Glutamatergic neuron (in vitro differentiated cells): ENCODE measurements at regions not wholly inside any gene's neighbourhood (a gene's known extent, or its start where the extent isn't known, plus 50 kb on each side); places are given as distances from the start of the nearest gene placed in this dataset.

Source experiments
- DNase-seq: peaks from one replicate; pipeline ENCODE4 v3.0.0; 2022
- H3K27ac Mint-ChIP-seq: one replicate; pipeline ENCODE4 v1.8.0; 2020; ENCODE audit warnings: mild to moderate bottlenecking, mixed read lengths, inconsistent platforms; ENCODE audit not compliant: unreplicated experiment
- H3K27me3 Mint-ChIP-seq: one replicate; pipeline ENCODE4 v1.8.0; 2020; ENCODE audit warnings: mild to moderate bottlenecking, moderate library complexity, mixed read lengths, inconsistent platforms; ENCODE audit not compliant: unreplicated experiment
- H3K36me3 Mint-ChIP-seq: one replicate; pipeline ENCODE4 v1.8.0; 2020; ENCODE audit warnings: mild to moderate bottlenecking, mixed read lengths, inconsistent platforms; ENCODE audit not compliant: unreplicated experiment
- H3K4me1 Mint-ChIP-seq: one replicate; pipeline ENCODE4 v1.8.0; 2020; ENCODE audit warnings: mild to moderate bottlenecking, low read depth, mixed read lengths, inconsistent platforms; ENCODE audit not compliant: unreplicated experiment
- H3K4me3 Mint-ChIP-seq: one replicate; pipeline ENCODE4 v1.8.0; 2020; ENCODE audit warnings: mild to moderate bottlenecking, mixed read lengths, inconsistent platforms; ENCODE audit not compliant: unreplicated experiment
- H3K9me3 Mint-ChIP-seq: one replicate; pipeline ENCODE4 v1.8.0; 2020; ENCODE audit warnings: mild to moderate bottlenecking, moderate library complexity, mixed read lengths, inconsistent platforms; ENCODE audit not compliant: unreplicated experiment
- TF ChIP-seq, protein P1 (sequence below): fragments of 200-600 bp; sonication (generic); IDR thresholded peaks from one replicate; pipeline ENCODE4 v1.5.0; 2021; ENCODE audit not compliant: partially characterized antibody, unreplicated experiment

- TF ChIP-seq, protein P1, sequence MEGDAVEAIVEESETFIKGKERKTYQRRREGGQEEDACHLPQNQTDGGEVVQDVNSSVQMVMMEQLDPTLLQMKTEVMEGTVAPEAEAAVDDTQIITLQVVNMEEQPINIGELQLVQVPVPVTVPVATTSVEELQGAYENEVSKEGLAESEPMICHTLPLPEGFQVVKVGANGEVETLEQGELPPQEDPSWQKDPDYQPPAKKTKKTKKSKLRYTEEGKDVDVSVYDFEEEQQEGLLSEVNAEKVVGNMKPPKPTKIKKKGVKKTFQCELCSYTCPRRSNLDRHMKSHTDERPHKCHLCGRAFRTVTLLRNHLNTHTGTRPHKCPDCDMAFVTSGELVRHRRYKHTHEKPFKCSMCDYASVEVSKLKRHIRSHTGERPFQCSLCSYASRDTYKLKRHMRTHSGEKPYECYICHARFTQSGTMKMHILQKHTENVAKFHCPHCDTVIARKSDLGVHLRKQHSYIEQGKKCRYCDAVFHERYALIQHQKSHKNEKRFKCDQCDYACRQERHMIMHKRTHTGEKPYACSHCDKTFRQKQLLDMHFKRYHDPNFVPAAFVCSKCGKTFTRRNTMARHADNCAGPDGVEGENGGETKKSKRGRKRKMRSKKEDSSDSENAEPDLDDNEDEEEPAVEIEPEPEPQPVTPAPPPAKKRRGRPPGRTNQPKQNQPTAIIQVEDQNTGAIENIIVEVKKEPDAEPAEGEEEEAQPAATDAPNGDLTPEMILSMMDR: no peak
- Mint-ChIP-seq H3K27ac (no peak overlapping the region), H3K27me3 (peaks cover 2% of the 10 kb centered on the region), H3K9me3 (no peaks in the 10 kb centered on the region), H3K36me3 (peaks cover 5% of the 10 kb centered on the region), H3K4me3 (no peak overlapping the region), H3K4me1 (no peaks in the 10 kb centered on the region)
- no peak for DNase-seq
Observed at GRCh38 chr2:180258041-180258537, 251.0 kb upstream of the CWC22 start.

GRCh38 chr2:180257247-180257646 is 250.2 kb upstream of the CWC22 start:
- no peaks in the 10 kb centered on the region for H3K9me3 Mint-ChIP-seq
- TF ChIP-seq, protein P1: no peak
- no peaks in the 10 kb centered on the region for H3K4me1 Mint-ChIP-seq
- peaks cover 5% of the 10 kb centered on the region for H3K36me3 Mint-ChIP-seq
- H3K4me3 Mint-ChIP-seq: no peak overlapping the region
- DNase-seq: no peak
- H3K27ac Mint-ChIP-seq: no peak overlapping the region
- H3K27me3 Mint-ChIP-seq: peaks cover 3% of the 10 kb centered on the region

DNA sequence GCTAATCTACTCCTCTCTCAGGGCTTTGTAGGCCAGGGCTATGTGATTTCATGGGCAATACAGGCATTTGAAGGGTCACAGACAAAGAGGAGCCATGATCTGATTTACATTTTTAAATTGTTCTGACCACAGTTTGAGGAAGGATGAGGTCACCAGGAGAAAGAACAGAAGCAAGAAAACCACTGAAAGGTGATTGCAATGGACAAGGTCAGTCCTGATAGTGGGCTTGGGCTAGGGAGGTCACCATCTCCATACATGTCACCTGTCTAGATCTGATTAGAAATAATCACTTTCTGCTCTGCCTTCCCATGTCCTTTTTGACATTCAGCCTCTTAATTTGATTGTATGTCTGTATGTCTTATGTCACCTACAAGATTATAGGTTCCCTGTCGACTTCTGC is 248.9 kb upstream of the CWC22 start:
- Mint-ChIP-seq H3K27me3 (peaks cover 3% of the 10 kb centered on the region), H3K4me1 (no peaks in the 10 kb centered on the region), H3K9me3 (no peaks in the 10 kb centered on the region), H3K36me3 (peaks cover 5% of the 10 kb centered on the region), H3K4me3 (no peak overlapping the region), H3K27ac (no peak overlapping the region)
- DNase-seq: no peak
- TF ChIP-seq, protein P1: no peak

DNA sequence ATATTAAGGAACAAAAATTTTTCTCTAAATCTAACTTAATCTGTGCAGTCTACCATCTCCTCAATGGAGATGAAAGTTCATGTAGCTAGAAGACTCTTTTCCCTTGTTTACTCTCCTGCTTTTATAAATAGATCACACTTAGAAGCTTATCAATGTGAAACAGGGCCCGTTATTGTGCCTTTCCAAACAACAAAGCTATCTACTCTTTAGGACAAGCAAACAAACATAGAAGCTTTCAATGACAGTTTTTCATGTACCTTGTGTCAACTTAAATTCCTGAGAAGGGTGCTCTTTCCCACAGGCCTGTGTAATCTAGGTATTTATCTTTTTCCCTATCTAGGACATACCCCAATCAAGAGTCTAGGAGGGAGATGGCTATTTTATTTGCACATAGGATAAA is 247.8 kb upstream of the CWC22 start:
- Mint-ChIP-seq H3K9me3 (no peaks in the 10 kb centered on the region), H3K4me1 (no peaks in the 10 kb centered on the region), H3K27ac (no peak overlapping the region), H3K4me3 (no peak overlapping the region), H3K36me3 (peaks cover under 1% of the 10 kb centered on the region), H3K27me3 (peaks cover 3% of the 10 kb centered on the region)
- TF ChIP-seq, protein P1: no peak
- DNase-seq: no peak

DNA sequence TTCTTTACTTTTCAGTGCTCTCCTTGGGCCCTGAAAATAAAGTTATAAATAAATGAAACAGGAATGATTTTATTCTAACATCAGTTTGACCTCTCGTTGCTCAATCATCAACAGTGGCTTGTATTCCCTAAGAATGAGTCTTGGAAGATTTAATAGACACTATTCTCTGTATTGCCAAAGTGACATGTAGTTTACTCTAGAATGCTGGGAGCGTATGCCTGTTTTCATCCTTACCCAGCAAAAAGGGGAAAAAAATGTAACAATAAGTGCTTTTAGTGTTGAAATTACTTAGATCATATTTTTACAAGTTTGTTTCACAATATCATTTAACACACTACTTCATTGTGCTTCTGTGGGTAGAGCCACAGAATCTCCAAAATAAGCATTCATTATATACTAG is 240.6 kb upstream of the CWC22 start:
- DNase-seq: no peak
- TF ChIP-seq, protein P1: no peak
- no peaks in the 10 kb centered on the region for H3K9me3 Mint-ChIP-seq
- H3K4me3 Mint-ChIP-seq: no peak overlapping the region
- H3K27ac Mint-ChIP-seq: no peak overlapping the region
- H3K27me3 Mint-ChIP-seq: peaks cover 2% of the 10 kb centered on the region
- H3K36me3 Mint-ChIP-seq: no peaks in the 10 kb centered on the region
- H3K4me1 Mint-ChIP-seq: no peaks in the 10 kb centered on the region
